HG03159 (cell line): ENCODE measurements at regions not wholly inside any gene's neighbourhood (a gene's known extent, or its start where the extent isn't known, plus 50 kb on each side); places are given as distances from the start of the nearest gene placed in this dataset.
A peak's percentile ranks its signal among the peaks of the same experiment; 100 is the strongest.

ENCODE experiments used
- ATAC-seq: cut with Tn5 transposase; IDR thresholded peaks from one replicate; pipeline ENCODE4 v1.9.1; 2021; ENCODE audit warnings: mild to moderate bottlenecking, moderate library complexity; ENCODE audit not compliant: unreplicated experiment

DNA sequence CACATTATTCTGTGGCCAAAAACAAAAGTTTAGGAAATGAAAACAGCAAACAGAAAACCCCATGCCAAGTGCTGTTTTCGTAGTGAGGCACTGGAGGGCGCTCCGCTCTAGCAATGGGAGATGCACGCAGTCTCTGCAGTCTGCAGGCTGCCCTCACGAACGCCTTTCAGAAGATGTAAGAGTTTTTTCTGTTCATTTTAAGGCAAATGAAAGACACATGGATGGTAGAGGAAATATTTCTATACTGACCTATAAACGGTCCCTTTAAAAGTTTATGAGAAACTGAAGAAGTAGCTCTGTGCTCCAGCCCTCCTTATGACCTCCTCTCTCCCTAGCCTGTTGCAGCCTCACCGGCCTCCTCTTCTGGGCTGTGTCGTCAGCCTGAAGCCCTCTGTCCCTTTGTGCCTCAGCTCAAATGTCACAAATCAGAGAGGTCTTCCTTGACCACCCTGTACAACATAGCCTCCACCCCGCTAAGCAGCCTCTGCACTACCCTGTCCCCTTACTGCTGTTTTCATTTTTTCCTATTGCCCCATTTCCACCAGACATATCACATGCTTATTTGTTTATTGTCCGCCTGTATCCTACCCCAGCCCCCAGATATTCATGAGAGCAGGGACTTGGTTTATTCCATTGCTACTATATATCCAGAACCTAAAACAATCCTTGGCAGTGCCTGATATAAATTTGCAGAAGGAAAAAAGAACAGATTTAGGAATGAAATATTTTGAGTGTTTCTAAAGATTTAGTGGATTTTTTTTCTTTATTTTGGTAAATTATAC, 116.4 kb downstream of the TM9SF2 start:
- ATAC-seq, result peak; percentile 66

DNA sequence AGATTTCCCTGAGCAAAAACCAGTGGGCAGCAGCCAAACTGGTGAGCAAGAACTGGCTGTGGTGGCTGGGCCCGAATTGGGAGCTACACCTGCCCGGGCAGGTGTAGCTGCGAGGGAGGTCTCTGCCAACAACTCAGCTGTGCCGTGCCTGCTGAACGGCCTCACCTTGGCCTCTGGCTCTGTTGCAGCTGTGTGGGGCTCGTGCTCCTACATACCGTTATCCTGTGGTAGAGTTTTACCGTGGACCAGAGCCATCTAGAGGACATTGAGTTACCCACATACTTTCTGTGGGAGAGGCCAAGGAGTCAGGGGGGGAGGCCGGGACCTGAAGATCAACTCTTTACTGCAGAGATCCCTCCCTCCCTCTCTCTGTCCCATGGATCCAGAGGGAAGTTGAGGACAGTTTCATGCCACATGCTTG, 113.2 kb downstream of the TM9SF2 start:
- peak; percentile 76 for ATAC-seq
